Ascending aorta (tissue), 2 donors: ENCODE measurements at regions not wholly inside any gene's neighbourhood (a gene's known extent, or its start where the extent isn't known, plus 50 kb on each side); places are given as distances from the start of the nearest gene placed in this dataset.

Source experiments
- DNase-seq, 2 donors: peaks; one replicate each; pipeline ENCODE4 v3.0.0-alpha.2; 2019; ENCODE audit warnings: low spot score in 2 of 2
- H3K27ac ChIP-seq, 2 donors: fragments of 200-600 bp; sonication (generic); one replicate each; pipeline ENCODE4 v1.5.1; 2016 to 2017; ENCODE audit warnings: mild to moderate bottlenecking in 1 of 2
- H3K27me3 ChIP-seq: fragments of 200-600 bp; sonication (generic); one replicate; pipeline ENCODE4 v1.5.1; 2017
- H3K36me3 ChIP-seq, 2 donors: fragments of 200-600 bp; sonication (generic); one replicate each; pipeline ENCODE4 v1.5.1; 2016
- H3K4me1 ChIP-seq, 2 donors: fragments of 200-600 bp; sonication (generic); one replicate each; pipeline ENCODE4 v1.5.1; 2016 to 2017; ENCODE audit warnings: mild to moderate bottlenecking in 1 of 2
- H3K4me3 ChIP-seq, 2 donors: fragments of 200-600 bp; sonication (generic); one replicate each; pipeline ENCODE4 v1.5.1; 2016 to 2017; ENCODE audit warnings: mild to moderate bottlenecking in 1 of 2
- H3K9me3 ChIP-seq, 2 donors: fragments of 200-600 bp; sonication (generic); one replicate each; pipeline ENCODE4 v1.5.1; 2016
- intact Hi-C: fragments of 100-400 bp; cut with DNase I; formaldehyde crosslinking; loops from one replicate; pipeline ENCODE4 v1.15.1; 2023
- TF ChIP-seq, protein P1 (sequence below), 3 experiments: fragments of 200-600 bp in 2 of 3; fragments of 450-650 bp in 1 of 3; sonication (generic) in 2 of 3; IDR thresholded peaks; one replicate each; pipeline ENCODE4 v1.5.1; 2016 to 2019; ENCODE audit warnings: antibody characterized with exemption in 3 of 3, mild to moderate bottlenecking in 1 of 3, moderate library complexity in 1 of 3

DNA sequence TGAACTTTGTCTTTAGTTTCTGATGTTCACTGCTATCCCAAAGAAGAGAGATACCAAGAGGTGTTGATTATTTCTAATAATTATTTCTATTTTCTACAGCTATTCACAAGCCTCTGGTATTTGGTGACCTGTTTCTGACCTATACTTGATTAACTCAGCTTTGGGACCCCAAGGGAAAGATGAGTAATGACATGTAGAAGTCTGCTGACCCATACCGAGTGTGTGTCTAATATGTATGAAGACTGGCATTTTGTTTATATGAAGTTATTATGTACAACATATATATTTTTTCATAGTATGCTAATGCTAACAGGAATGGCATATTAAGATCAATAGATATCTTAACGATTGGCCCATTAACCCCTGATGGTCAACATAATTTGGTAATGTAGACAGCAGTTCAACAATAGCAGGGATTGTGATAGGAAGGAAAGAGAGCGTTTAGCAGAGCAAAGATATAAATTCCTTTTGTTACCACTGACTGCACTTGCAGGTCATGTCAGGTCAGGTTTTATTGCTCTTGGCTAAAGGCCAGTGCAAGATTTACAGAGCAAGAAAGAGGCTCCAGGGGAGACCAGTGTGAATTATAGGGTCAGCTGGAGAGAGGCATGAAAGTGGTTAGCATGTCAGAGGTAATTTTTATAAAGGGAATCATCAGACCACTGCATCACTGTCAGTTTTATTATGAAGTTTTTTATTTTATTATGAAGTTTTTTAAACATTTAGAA lies 94.7 kb upstream of the DIPK2B start:
- Histone ChIP-seq H3K4me3 (no peak overlapping the region), H3K27ac (no peak overlapping the region), H3K9me3 (no peaks in the 10 kb centered on the region), H3K4me1 (no peaks in the 10 kb centered on the region), H3K27me3 (no peaks in the 10 kb centered on the region), H3K36me3 (no peaks in the 10 kb centered on the region)
- no peak for DNase-seq
- TF ChIP-seq, protein P1, sequence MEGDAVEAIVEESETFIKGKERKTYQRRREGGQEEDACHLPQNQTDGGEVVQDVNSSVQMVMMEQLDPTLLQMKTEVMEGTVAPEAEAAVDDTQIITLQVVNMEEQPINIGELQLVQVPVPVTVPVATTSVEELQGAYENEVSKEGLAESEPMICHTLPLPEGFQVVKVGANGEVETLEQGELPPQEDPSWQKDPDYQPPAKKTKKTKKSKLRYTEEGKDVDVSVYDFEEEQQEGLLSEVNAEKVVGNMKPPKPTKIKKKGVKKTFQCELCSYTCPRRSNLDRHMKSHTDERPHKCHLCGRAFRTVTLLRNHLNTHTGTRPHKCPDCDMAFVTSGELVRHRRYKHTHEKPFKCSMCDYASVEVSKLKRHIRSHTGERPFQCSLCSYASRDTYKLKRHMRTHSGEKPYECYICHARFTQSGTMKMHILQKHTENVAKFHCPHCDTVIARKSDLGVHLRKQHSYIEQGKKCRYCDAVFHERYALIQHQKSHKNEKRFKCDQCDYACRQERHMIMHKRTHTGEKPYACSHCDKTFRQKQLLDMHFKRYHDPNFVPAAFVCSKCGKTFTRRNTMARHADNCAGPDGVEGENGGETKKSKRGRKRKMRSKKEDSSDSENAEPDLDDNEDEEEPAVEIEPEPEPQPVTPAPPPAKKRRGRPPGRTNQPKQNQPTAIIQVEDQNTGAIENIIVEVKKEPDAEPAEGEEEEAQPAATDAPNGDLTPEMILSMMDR (IDR thresholded peaks at IDR 0.05), result no peak
- intact Hi-C loops, result no loop called here

DNA sequence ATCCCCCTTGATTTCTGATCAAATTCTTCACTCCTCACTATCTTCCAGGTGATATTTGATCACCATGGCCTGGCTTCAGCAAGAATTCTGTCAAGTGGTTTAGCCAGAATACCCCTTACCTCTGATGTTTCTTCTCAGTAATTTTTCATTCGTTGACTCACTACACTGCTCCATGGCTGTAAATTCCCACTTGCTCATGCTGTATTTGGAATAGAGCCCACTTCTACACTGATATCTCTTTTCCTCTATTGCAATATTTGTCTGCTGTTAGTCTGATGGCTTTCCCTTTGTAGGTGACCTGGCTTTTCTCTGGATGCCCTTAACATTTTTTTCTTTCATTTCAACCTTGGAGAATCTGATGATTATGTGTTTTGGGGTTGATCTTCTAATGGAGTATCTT lies 73.9 kb upstream of the DIPK2B start:
- H3K4me3 ChIP-seq, result no peak overlapping the region
- H3K27ac ChIP-seq, result no peak overlapping the region
- intact Hi-C loops, result no loop called here
- H3K9me3 ChIP-seq, result peaks cover 0 to 7% of the 10 kb centered on the region in 2 donors
- H3K4me1 ChIP-seq, result no peaks in the 10 kb centered on the region
- no peaks in the 10 kb centered on the region for H3K36me3 ChIP-seq
- DNase-seq, result no peak
- no peaks in the 10 kb centered on the region for H3K27me3 ChIP-seq
- TF ChIP-seq, protein P1 (IDR thresholded peaks at IDR 0.05), result no peak

GRCh38 chrX:45267007-45267406 lies 66.3 kb upstream of the DIPK2B start:
- H3K9me3 ChIP-seq, result no peaks in the 10 kb centered on the region
- DNase-seq, result no peak
- intact Hi-C loops, result no loop called here
- no peaks in the 10 kb centered on the region for H3K36me3 ChIP-seq
- H3K4me1 ChIP-seq, result no peaks in the 10 kb centered on the region
- no peaks in the 10 kb centered on the region for H3K27me3 ChIP-seq
- TF ChIP-seq, protein P1 (IDR thresholded peaks at IDR 0.05), result no peak
- H3K4me3 ChIP-seq, result no peak overlapping the region
- no peak overlapping the region for H3K27ac ChIP-seq

GRCh38 chrX:45266456-45266855 lies 65.8 kb upstream of the DIPK2B start:
- H3K9me3 ChIP-seq, result no peaks in the 10 kb centered on the region
- H3K27me3 ChIP-seq, result no peaks in the 10 kb centered on the region
- no peaks in the 10 kb centered on the region for H3K4me1 ChIP-seq
- no peak overlapping the region for H3K4me3 ChIP-seq
- DNase-seq, result no peak
- intact Hi-C loops, result no loop called here
- no peaks in the 10 kb centered on the region for H3K36me3 ChIP-seq
- H3K27ac ChIP-seq, result no peak overlapping the region
- TF ChIP-seq, protein P1 (IDR thresholded peaks at IDR 0.05), result no peak

DNA sequence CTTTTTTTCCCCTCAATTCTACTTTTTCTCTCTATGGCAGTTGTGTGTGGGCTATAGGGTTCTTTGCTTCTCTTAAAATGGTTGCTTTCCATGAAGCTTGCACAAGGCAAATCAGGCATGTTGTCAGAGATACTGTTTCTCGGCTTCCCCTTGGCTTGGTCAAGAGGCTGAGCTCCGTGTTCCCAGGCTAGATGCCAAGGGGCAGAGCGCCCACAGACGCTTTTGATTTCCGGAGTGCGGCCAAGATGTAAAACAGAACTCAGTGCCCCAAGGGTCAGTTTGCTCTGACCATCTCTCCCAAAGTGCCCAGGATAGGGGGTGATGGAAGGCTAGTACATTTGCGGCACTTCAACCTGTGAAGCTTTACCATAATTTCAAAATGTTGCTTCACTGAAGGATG lies 64.2 kb upstream of the DIPK2B start:
- intact Hi-C loops, result no loop called here
- TF ChIP-seq, protein P1 (IDR thresholded peaks at IDR 0.05), result no peak
- Histone ChIP-seq H3K27ac (no peak overlapping the region), H3K27me3 (no peaks in the 10 kb centered on the region), H3K9me3 (no peaks in the 10 kb centered on the region), H3K4me3 (no peak overlapping the region), H3K4me1 (no peaks in the 10 kb centered on the region), H3K36me3 (no peaks in the 10 kb centered on the region)
- DNase-seq, result no peak

GRCh38 chrX:45261471-45261870 lies 60.8 kb upstream of the DIPK2B start:
- no peak for DNase-seq
- H3K4me3 ChIP-seq, result no peak overlapping the region
- TF ChIP-seq, protein P1 (IDR thresholded peaks at IDR 0.05), result no peak
- H3K36me3 ChIP-seq, result no peaks in the 10 kb centered on the region
- H3K27me3 ChIP-seq, result no peaks in the 10 kb centered on the region
- H3K27ac ChIP-seq, result no peak overlapping the region
- H3K4me1 ChIP-seq, result no peaks in the 10 kb centered on the region
- intact Hi-C loops, result no loop called here
- no peaks in the 10 kb centered on the region for H3K9me3 ChIP-seq
